ENCODE measurements at regions not wholly inside any gene's neighbourhood (a gene's known extent, or its start where the extent isn't known, plus 50 kb on each side); places are given as distances from the start of the nearest gene placed in this dataset.
A peak's percentile ranks its signal among the peaks of the same experiment; 100 is the strongest.
"Not testable (repeated sequence)": the region's sequence is repeated elsewhere in the genome, so short reads cannot be mapped to it uniquely, and the experiment has no call there.

- DNase-seq (ENCODE audit: low spot score), result no peak
Observed at GRCh38 chr13:64538711-64539110, 2691.4 kb downstream of the PCDH9 start.

- DNase-seq (ENCODE audit: low spot score), result no peak
Observed at GRCh38 chr13:64534302-64534701, 2695.8 kb downstream of the PCDH9 start.

- no peak for DNase-seq (ENCODE audit: low spot score)
Observed at GRCh38 chr13:64531400-64531799, 2698.7 kb downstream of the PCDH9 start.

- DNase-seq (ENCODE audit: low spot score), result peak; percentile 28
Observed at GRCh38 chr13:64529874-64530485, 2700.2 kb downstream of the PCDH9 start.

GRCh38 chr13:64528838-64529237 lies 2701.3 kb downstream of the PCDH9 start:
- no peak for DNase-seq (ENCODE audit: low spot score)

- DNase-seq (ENCODE audit: low spot score), result no peak
Observed at GRCh38 chr13:64527561-64527960, 2702.6 kb downstream of the PCDH9 start.

- no peak for DNase-seq (ENCODE audit: low spot score)
Observed at GRCh38 chr13:64525687-64526086, 2704.4 kb downstream of the PCDH9 start.

GRCh38 chr13:64510747-64511146 lies 2719.4 kb downstream of the PCDH9 start:
- DNase-seq (ENCODE audit: low spot score), result no peak

GRCh38 chr13:64506246-64506645 lies 2723.9 kb downstream of the PCDH9 start:
- DNase-seq (ENCODE audit: low spot score), result no peak

GRCh38 chr13:64505336-64505910 lies 2724.7 kb downstream of the PCDH9 start:
- no peak for DNase-seq (ENCODE audit: low spot score)

- no peak for DNase-seq (ENCODE audit: low spot score)
Observed at GRCh38 chr13:64488731-64489130, 2741.4 kb downstream of the PCDH9 start.

- no peak for DNase-seq (ENCODE audit: low spot score)
Observed at GRCh38 chr13:64482373-64482772, 2747.8 kb downstream of the PCDH9 start.

- DNase-seq (ENCODE audit: low spot score), result peak; percentile 19
Observed at GRCh38 chr13:64480672-64481071, 2749.5 kb downstream of the PCDH9 start.

GRCh38 chr13:64480211-64480610 lies 2749.9 kb downstream of the PCDH9 start:
- DNase-seq (ENCODE audit: low spot score), result no peak

- no peak for DNase-seq (ENCODE audit: low spot score)
Observed at GRCh38 chr13:64477146-64477545, 2753.0 kb downstream of the PCDH9 start.

GRCh38 chr13:64476041-64476568 lies 2754.0 kb downstream of the PCDH9 start:
- not testable (repeated sequence) for DNase-seq (ENCODE audit: low spot score)

- no peak for DNase-seq (ENCODE audit: low spot score)
Observed at GRCh38 chr13:64471916-64472315, 2758.2 kb downstream of the PCDH9 start.

- no peak for DNase-seq (ENCODE audit: low spot score)
Observed at GRCh38 chr13:64470751-64471150, 2759.4 kb downstream of the PCDH9 start.

- no peak for DNase-seq (ENCODE audit: low spot score)
Observed at GRCh38 chr13:64459778-64460177, 2770.4 kb downstream of the PCDH9 start.

GRCh38 chr13:64457976-64458375 lies 2772.2 kb downstream of the PCDH9 start:
- no peak for DNase-seq (ENCODE audit: low spot score)

GRCh38 chr13:64455124-64455523 lies 2775.0 kb downstream of the PCDH9 start:
- DNase-seq (ENCODE audit: low spot score), result no peak

GRCh38 chr13:64453831-64454230 lies 2776.3 kb downstream of the PCDH9 start:
- no peak for DNase-seq (ENCODE audit: low spot score)

- peak; percentile 3 for DNase-seq (ENCODE audit: low spot score)
Observed at GRCh38 chr13:64446372-64446771, 2783.8 kb downstream of the PCDH9 start.

- DNase-seq (ENCODE audit: low spot score), result no peak
Observed at GRCh38 chr13:64441740-64442139, 2788.4 kb downstream of the PCDH9 start.

Measured in COLO829 (cell line).